Islet precursor cell (in vitro differentiated cells): ENCODE measurements at regions not wholly inside any gene's neighbourhood (a gene's known extent, or its start where the extent isn't known, plus 50 kb on each side); places are given as distances from the start of the nearest gene placed in this dataset.

Source experiments
- DNase-seq: peaks from one replicate; pipeline ENCODE4 v3.0.0-alpha.2; 2018

GRCh38 chr12:4223273-4223845 is 50.2 kb upstream of the CCND2 start:
- DNase-seq, result peak; percentile 46

GRCh38 chr12:4221258-4221620 is 52.3 kb upstream of the CCND2 start:
- no peak for DNase-seq

GRCh38 chr12:4220536-4221257 is 52.9 kb upstream of the CCND2 start:
- peak; percentile 36 for DNase-seq

- peak; percentile 30 for DNase-seq
Observed at GRCh38 chr12:4217091-4217490, 56.5 kb upstream of the CCND2 start.

- peak; percentile 32 for DNase-seq
Observed at GRCh38 chr12:4216187-4216927, 57.2 kb upstream of the CCND2 start.

GRCh38 chr12:4215229-4216186 is 58.1 kb upstream of the CCND2 start:
- DNase-seq, result peak; percentile 44

- peak; percentile 46 for DNase-seq
Observed at GRCh38 chr12:4214877-4215228, 58.7 kb upstream of the CCND2 start.

GRCh38 chr12:4213471-4213870 is 60.1 kb upstream of the CCND2 start:
- no peak for DNase-seq

- no peak for DNase-seq
Observed at GRCh38 chr12:4212845-4213244, 60.7 kb upstream of the CCND2 start.

GRCh38 chr12:4211372-4211771 is 62.2 kb upstream of the CCND2 start:
- peak; percentile 44 for DNase-seq

GRCh38 chr12:4210183-4210582 is 63.4 kb upstream of the CCND2 start:
- no peak for DNase-seq

- peak; percentile 35 for DNase-seq
Observed at GRCh38 chr12:4206470-4206869, 67.1 kb upstream of the CCND2 start.

GRCh38 chr12:4203772-4204376 is 69.7 kb upstream of the CCND2 start:
- DNase-seq, result no peak

GRCh38 chr12:4202918-4203317 is 70.6 kb upstream of the CCND2 start:
- DNase-seq, result no peak

- DNase-seq, result no peak
Observed at GRCh38 chr12:4202487-4202886, 71.1 kb upstream of the CCND2 start.

- DNase-seq, result no peak
Observed at GRCh38 chr12:4201333-4202100, 72.0 kb upstream of the CCND2 start.

- no peak for DNase-seq
Observed at GRCh38 chr12:4197922-4198763, 75.4 kb upstream of the CCND2 start.

GRCh38 chr12:4196805-4197420 is 76.6 kb upstream of the CCND2 start:
- DNase-seq, result no peak

GRCh38 chr12:4194668-4195067 is 78.9 kb upstream of the CCND2 start:
- DNase-seq, result no peak

- DNase-seq, result no peak
Observed at GRCh38 chr12:4193821-4194220, 79.7 kb upstream of the CCND2 start.
